GM08714 (cell line): ENCODE measurements at regions not wholly inside any gene's neighbourhood (a gene's known extent, or its start where the extent isn't known, plus 50 kb on each side); places are given as distances from the start of the nearest gene placed in this dataset.
"Not testable (repeated sequence)": the region's sequence is repeated elsewhere in the genome, so short reads cannot be mapped to it uniquely, and the experiment has no call there.

ENCODE experiments used
- H3K4me3 ChIP-seq: fragments of 200-500 bp; sonication (Bioruptor generic); 2 replicates; pipeline ENCODE4 v1.5.1; 2014; ENCODE audit warnings: mild to moderate bottlenecking, low read length, inconsistent platforms

- not testable (repeated sequence) for H3K4me3 ChIP-seq
These were observed 1643.7 kb downstream of the SPATA31A7 start for GRCh38 chr9:62833323-62834200.

GRCh38 chr9:62837254-62837911, 1647.5 kb downstream of the SPATA31A7 start:
- peak overlapping the region; percentile 64; the same call in 1 of the 2 replicates for H3K4me3 ChIP-seq

- H3K4me3 ChIP-seq, result peak overlapping the region; percentile 45; the same call in 1 of the 2 replicates
These were observed 1648.3 kb downstream of the SPATA31A7 start for GRCh38 chr9:62838024-62838718.

- H3K4me3 ChIP-seq, result not testable (repeated sequence)
These were observed 1649.3 kb downstream of the SPATA31A7 start for GRCh38 chr9:62839168-62839567.

GRCh38 chr9:62843145-62843544, 1653.3 kb downstream of the SPATA31A7 start:
- H3K4me3 ChIP-seq, result not testable (repeated sequence)

GRCh38 chr9:62843706-62844290, 1654.0 kb downstream of the SPATA31A7 start:
- not testable (repeated sequence) for H3K4me3 ChIP-seq

GRCh38 chr9:62844681-62845185, 1654.9 kb downstream of the SPATA31A7 start:
- H3K4me3 ChIP-seq, result not testable (repeated sequence)

GRCh38 chr9:62848258-62848657, 1658.4 kb downstream of the SPATA31A7 start:
- H3K4me3 ChIP-seq, result not testable (repeated sequence)

- H3K4me3 ChIP-seq, result not testable (repeated sequence)
These were observed 1660.2 kb downstream of the SPATA31A7 start for GRCh38 chr9:62849991-62850390.

- not testable (repeated sequence) for H3K4me3 ChIP-seq
These were observed 1667.4 kb downstream of the SPATA31A7 start for GRCh38 chr9:62857280-62857679.

- H3K4me3 ChIP-seq, result not testable (repeated sequence)
These were observed 1668.4 kb downstream of the SPATA31A7 start for GRCh38 chr9:62858240-62858639.

- not testable (repeated sequence) for H3K4me3 ChIP-seq
These were observed 1671.4 kb downstream of the SPATA31A7 start for GRCh38 chr9:62860939-62861860.

GRCh38 chr9:62862180-62862579, 1672.3 kb downstream of the SPATA31A7 start:
- not testable (repeated sequence) for H3K4me3 ChIP-seq

- not testable (repeated sequence) for H3K4me3 ChIP-seq
These were observed 1673.5 kb downstream of the SPATA31A7 start for GRCh38 chr9:62863319-62863718.

- H3K4me3 ChIP-seq, result not testable (repeated sequence)
These were observed 1674.0 kb downstream of the SPATA31A7 start for GRCh38 chr9:62863867-62864266.

- not testable (repeated sequence) for H3K4me3 ChIP-seq
These were observed 1674.9 kb downstream of the SPATA31A7 start for GRCh38 chr9:62864481-62865469.

GRCh38 chr9:62869061-62869460, 1679.2 kb downstream of the SPATA31A7 start:
- H3K4me3 ChIP-seq, result not testable (repeated sequence)

- H3K4me3 ChIP-seq, result not testable (repeated sequence)
These were observed 1681.9 kb downstream of the SPATA31A7 start for GRCh38 chr9:62871765-62872164.

GRCh38 chr9:62874213-62874612, 1684.4 kb downstream of the SPATA31A7 start:
- H3K4me3 ChIP-seq, result not testable (repeated sequence)
